ENCODE measurements at regions not wholly inside any gene's neighbourhood (a gene's known extent, or its start where the extent isn't known, plus 50 kb on each side); places are given as distances from the start of the nearest gene placed in this dataset.

GRCh38 chr6:126685182-126685581, 345.3 kb downstream of the CENPW start:
- Histone ChIP-seq H3K36me3 (ENCODE audit: control insufficient read depth, insufficient read depth, low read length) (no peaks in the 10 kb centered on the region), H3K4me1 (no peaks in the 10 kb centered on the region), H3K9me3 (no peaks in the 10 kb centered on the region), H3K27me3 (replicated peaks; ENCODE audit: control insufficient read depth, insufficient read depth, low read length) (no peaks in the 10 kb centered on the region), H3K4me3 (ENCODE audit: low read depth, low read length) (no peak overlapping the region)
- TF ChIP-seq CTCF (IDR thresholded peaks at IDR 0.05; ENCODE audit: insufficient read depth in 1 of 2, low read depth in 1 of 2, low read length in 1 of 2, severe bottlenecking in 1 of 2, unreplicated experiment in 1 of 2) = no peak
- peaks cover 3% of the 10 kb centered on the region for H3K27me3 Mint-ChIP-seq (ENCODE audit: insufficient read depth, unreplicated experiment)
- no TSS peak for BruUV-seq (replicated peaks)
- POLR2A ChIA-PET = no interaction called here
- H3K4me3 Mint-ChIP-seq (ENCODE audit: unreplicated experiment) = no peak overlapping the region
- peaks cover 13% of the 10 kb centered on the region for H3K9me3 Mint-ChIP-seq (ENCODE audit: unreplicated experiment)
- intact Hi-C loops (cut with micrococcal nuclease; ENCODE audit: unreplicated experiment) = no loop called here
- DNase-seq = no peak
- no peaks in the 10 kb centered on the region for H3K36me3 Mint-ChIP-seq (ENCODE audit: insufficient read depth, unreplicated experiment)
- no peaks in the 10 kb centered on the region for H3K4me1 Mint-ChIP-seq (ENCODE audit: low read depth, unreplicated experiment)
- CTCF ChIA-PET = no interaction called here
- no peak overlapping the region for H3K27ac Mint-ChIP-seq (ENCODE audit: unreplicated experiment)

- no peak overlapping the region for H3K4me3 Mint-ChIP-seq (ENCODE audit: unreplicated experiment)
- no peaks in the 10 kb centered on the region for H3K36me3 Mint-ChIP-seq (ENCODE audit: insufficient read depth, unreplicated experiment)
- no peak overlapping the region for H3K27ac Mint-ChIP-seq (ENCODE audit: unreplicated experiment)
- peaks cover 4% of the 10 kb centered on the region for H3K9me3 Mint-ChIP-seq (ENCODE audit: unreplicated experiment)
- intact Hi-C loops (cut with micrococcal nuclease; ENCODE audit: unreplicated experiment) = no loop called here
- H3K27me3 Mint-ChIP-seq (ENCODE audit: insufficient read depth, unreplicated experiment) = no peaks in the 10 kb centered on the region
- no TSS peak for BruUV-seq (replicated peaks)
- ChIA-PET CTCF (no interaction called here), POLR2A (no interaction called here)
- no peak for DNase-seq
- no peak overlapping the region for H3K4me3 ChIP-seq (ENCODE audit: low read depth, low read length)
- no peaks in the 10 kb centered on the region for H3K27me3 ChIP-seq (replicated peaks; ENCODE audit: control insufficient read depth, insufficient read depth, low read length)
- no peaks in the 10 kb centered on the region for H3K4me1 ChIP-seq
- no peaks in the 10 kb centered on the region for H3K9me3 ChIP-seq
- no peaks in the 10 kb centered on the region for H3K36me3 ChIP-seq (ENCODE audit: control insufficient read depth, insufficient read depth, low read length)
- TF ChIP-seq CTCF (IDR thresholded peaks at IDR 0.05; ENCODE audit: insufficient read depth in 1 of 2, low read depth in 1 of 2, low read length in 1 of 2, severe bottlenecking in 1 of 2, unreplicated experiment in 1 of 2) = no peak
- no peaks in the 10 kb centered on the region for H3K4me1 Mint-ChIP-seq (ENCODE audit: low read depth, unreplicated experiment)
Observed at GRCh38 chr6:126696921-126697693, 357.2 kb downstream of the CENPW start.

- Histone ChIP-seq H3K4me3 (ENCODE audit: low read depth, low read length) (no peak overlapping the region), H3K27me3 (replicated peaks; ENCODE audit: control insufficient read depth, insufficient read depth, low read length) (no peaks in the 10 kb centered on the region), H3K36me3 (ENCODE audit: control insufficient read depth, insufficient read depth, low read length) (no peaks in the 10 kb centered on the region), H3K4me1 (no peaks in the 10 kb centered on the region), H3K9me3 (no peaks in the 10 kb centered on the region)
- intact Hi-C loops (cut with micrococcal nuclease; ENCODE audit: unreplicated experiment) = no loop called here
- ChIA-PET POLR2A (no interaction called here), CTCF (no interaction called here)
- no peak for TF ChIP-seq CTCF (IDR thresholded peaks at IDR 0.05; ENCODE audit: insufficient read depth in 1 of 2, low read depth in 1 of 2, low read length in 1 of 2, severe bottlenecking in 1 of 2, unreplicated experiment in 1 of 2)
- Mint-ChIP-seq H3K27me3 (ENCODE audit: insufficient read depth, unreplicated experiment) (no peaks in the 10 kb centered on the region), H3K4me1 (ENCODE audit: low read depth, unreplicated experiment) (no peaks in the 10 kb centered on the region), H3K4me3 (ENCODE audit: unreplicated experiment) (no peak overlapping the region), H3K27ac (ENCODE audit: unreplicated experiment) (no peak overlapping the region), H3K36me3 (ENCODE audit: insufficient read depth, unreplicated experiment) (no peaks in the 10 kb centered on the region), H3K9me3 (ENCODE audit: unreplicated experiment) (no peaks in the 10 kb centered on the region)
- DNase-seq = no peak
- BruUV-seq (replicated peaks) = no TSS peak
Observed at GRCh38 chr6:126698732-126699240, 358.9 kb downstream of the CENPW start.

All from Caco-2 (cell line).